Neural cell (in vitro differentiated cells): ENCODE measurements at regions not wholly inside any gene's neighbourhood (a gene's known extent, or its start where the extent isn't known, plus 50 kb on each side); places are given as distances from the start of the nearest gene placed in this dataset.

Experiments
- H2AFZ ChIP-seq: fragments of 200-600, 300-800 bp; sonication (generic), shearing (Covaris generic); 2 replicates; pipeline ENCODE4 v1.6.0; 2014; ENCODE audit warnings: low read depth, mild to moderate bottlenecking, antibody characterized with exemption, low read length, moderate library complexity
- H3F3A ChIP-seq: fragments of 200-600 bp; shearing (Covaris generic); 2 replicates; pipeline ENCODE4 v1.6.1; 2016; ENCODE audit warnings: mild to moderate bottlenecking, moderate library complexity, mixed read lengths, antibody characterized with exemption, low read length; ENCODE audit not compliant: insufficient read depth, poor library complexity, severe bottlenecking
- H3K27ac ChIP-seq: fragments of 200-600, 300-800 bp; sonication (generic), shearing (Covaris generic); 2 replicates; pipeline ENCODE4 v1.5.1; 2014; ENCODE audit warnings: mild to moderate bottlenecking, low read length, moderate library complexity
- H3K27me3 ChIP-seq: fragments of 300-800, 200-600 bp; sonication (generic), shearing (Covaris generic); 2 replicates; pipeline ENCODE4 v1.6.0; 2014; ENCODE audit warnings: mild to moderate bottlenecking, low read depth, low read length, moderate library complexity; ENCODE audit not compliant: insufficient read depth
- H3K36me3 ChIP-seq: fragments of 300-800, 200-600 bp; sonication (generic), shearing (Covaris generic); 2 replicates; pipeline ENCODE4 v1.5.1; 2014; ENCODE audit warnings: mild to moderate bottlenecking, antibody characterized with exemption, low read length, moderate library complexity; ENCODE audit not compliant: insufficient read depth
- H3K4me2 ChIP-seq: fragments of 300-800, 200-600 bp; sonication (generic), shearing (Covaris generic); 2 replicates; pipeline ENCODE4 v1.6.0; 2014; ENCODE audit warnings: mild to moderate bottlenecking, low read length
- H3K4me3 ChIP-seq: fragments of 300-800, 200-600 bp; sonication (generic), shearing (Covaris generic); 2 replicates; pipeline ENCODE4 v1.5.1; 2014; ENCODE audit warnings: mild to moderate bottlenecking, low read length, moderate library complexity
- H3K79me2 ChIP-seq: fragments of 200-600 bp; shearing (Covaris generic); replicated peaks from 2 replicates; pipeline ENCODE4 v1.6.0; 2014; ENCODE audit warnings: mild to moderate bottlenecking, low read length, moderate library complexity; ENCODE audit not compliant: insufficient read depth
- H3K9ac ChIP-seq: fragments of 300-800, 200-600 bp; sonication (generic), shearing (Covaris generic); 2 replicates; pipeline ENCODE4 v1.6.1; 2016; ENCODE audit warnings: mild to moderate bottlenecking, low read length, mixed read lengths
- H3K9me2 ChIP-seq: fragments of 200-600 bp; shearing (Covaris generic); 2 replicates; pipeline ENCODE4 v1.6.1; 2016; ENCODE audit warnings: mild to moderate bottlenecking, low read length, mixed read lengths; ENCODE audit not compliant: insufficient read depth
- H3K9me3 ChIP-seq: fragments of 200-600, 300-800 bp; sonication (generic), shearing (Covaris generic); 2 replicates; pipeline ENCODE4 v1.6.1; 2016; ENCODE audit warnings: mild to moderate bottlenecking, mixed run types, low read length, moderate library complexity, mixed read lengths
- H4K20me1 ChIP-seq: fragments of 200-600 bp; shearing (Covaris generic); 2 replicates; pipeline ENCODE4 v1.6.1; 2016; ENCODE audit warnings: mild to moderate bottlenecking, mixed run types; ENCODE audit not compliant: insufficient read depth
- EP300 ChIP-seq: fragments of 450-650 bp; conservative IDR thresholded peaks from 2 replicates; pipeline ENCODE4 v1.6.1; 2014; ENCODE audit warnings: antibody characterized with exemption, mild to moderate bottlenecking, moderate library complexity; ENCODE audit not compliant: poor library complexity, severe bottlenecking
- EZH2 ChIP-seq: fragments of 200-600, 300-800 bp; shearing (Covaris generic), sonication (generic); IDR thresholded peaks from 2 replicates; pipeline ENCODE4 v1.6.1; 2014; ENCODE audit warnings: antibody characterized with exemption, low read length, borderline replicate concordance, mild to moderate bottlenecking; ENCODE audit not compliant: insufficient read depth, poor library complexity, severe bottlenecking
- MXI1 ChIP-seq: fragments of 450-650 bp; conservative IDR thresholded peaks from 2 replicates; pipeline ENCODE4 v1.6.1; 2014; ENCODE audit warnings: antibody characterized with exemption, mild to moderate bottlenecking; ENCODE audit not compliant: poor library complexity, severe bottlenecking
- POLR2AphosphoS5 ChIP-seq: IDR thresholded peaks from 2 replicates; pipeline ENCODE4 v1.6.1; 2012
- RAD21 ChIP-seq: fragments of 450-650 bp; conservative IDR thresholded peaks from 2 replicates; pipeline ENCODE4 v1.6.1; 2014; ENCODE audit warnings: antibody characterized with exemption, mild to moderate bottlenecking, moderate library complexity
- SMC3 ChIP-seq: fragments of 450-650 bp; conservative IDR thresholded peaks from 2 replicates; pipeline ENCODE4 v1.6.1; 2014; ENCODE audit warnings: antibody characterized with exemption, mild to moderate bottlenecking, moderate library complexity; ENCODE audit not compliant: poor library complexity
- TAF1 ChIP-seq: IDR thresholded peaks from 2 replicates; pipeline ENCODE4 v1.6.1; 2012; ENCODE audit warnings: low read depth
- TF ChIP-seq, protein P1 (sequence below): IDR thresholded peaks from 2 replicates; pipeline ENCODE4 v1.6.1; 2012; ENCODE audit warnings: borderline replicate concordance
- TF ChIP-seq, protein P2 (sequence below): fragments of 450-650 bp; IDR thresholded peaks from 2 replicates; pipeline ENCODE4 v1.5.1; 2014; ENCODE audit warnings: antibody characterized with exemption, mild to moderate bottlenecking, moderate library complexity; ENCODE audit not compliant: poor library complexity, severe bottlenecking

GRCh38 chr9:99690573-99690972 lies 131.1 kb upstream of the NR4A3 start:
- Histone ChIP-seq H3K9me3 (no peaks in the 10 kb centered on the region), H3K27me3 (no peaks in the 10 kb centered on the region), H3K9ac (no peak overlapping the region)

GRCh38 chr9:99693888-99694287 lies 127.8 kb upstream of the NR4A3 start:
- Histone ChIP-seq H3K27me3 (no peaks in the 10 kb centered on the region), H3K4me2 (no peak overlapping the region), H3K79me2 (no peaks in the 10 kb centered on the region), H3K36me3 (no peaks in the 10 kb centered on the region), H2AFZ (no peak overlapping the region), H3K9me3 (peaks cover 4% of the 10 kb centered on the region), H3K4me3 (no peak overlapping the region), H3K9me2 (no peaks in the 10 kb centered on the region), H4K20me1 (no peaks in the 10 kb centered on the region), H3K27ac (no peak overlapping the region), H3F3A (no peaks in the 10 kb centered on the region), H3K9ac (no peak overlapping the region)
- TF ChIP-seq MXI1 (no peak), TAF1 (no peak), SMC3 (no peak), EZH2 (no peak), EP300 (no peak), RAD21 (no peak), POLR2AphosphoS5 (no peak)
- TF ChIP-seq, protein P1, sequence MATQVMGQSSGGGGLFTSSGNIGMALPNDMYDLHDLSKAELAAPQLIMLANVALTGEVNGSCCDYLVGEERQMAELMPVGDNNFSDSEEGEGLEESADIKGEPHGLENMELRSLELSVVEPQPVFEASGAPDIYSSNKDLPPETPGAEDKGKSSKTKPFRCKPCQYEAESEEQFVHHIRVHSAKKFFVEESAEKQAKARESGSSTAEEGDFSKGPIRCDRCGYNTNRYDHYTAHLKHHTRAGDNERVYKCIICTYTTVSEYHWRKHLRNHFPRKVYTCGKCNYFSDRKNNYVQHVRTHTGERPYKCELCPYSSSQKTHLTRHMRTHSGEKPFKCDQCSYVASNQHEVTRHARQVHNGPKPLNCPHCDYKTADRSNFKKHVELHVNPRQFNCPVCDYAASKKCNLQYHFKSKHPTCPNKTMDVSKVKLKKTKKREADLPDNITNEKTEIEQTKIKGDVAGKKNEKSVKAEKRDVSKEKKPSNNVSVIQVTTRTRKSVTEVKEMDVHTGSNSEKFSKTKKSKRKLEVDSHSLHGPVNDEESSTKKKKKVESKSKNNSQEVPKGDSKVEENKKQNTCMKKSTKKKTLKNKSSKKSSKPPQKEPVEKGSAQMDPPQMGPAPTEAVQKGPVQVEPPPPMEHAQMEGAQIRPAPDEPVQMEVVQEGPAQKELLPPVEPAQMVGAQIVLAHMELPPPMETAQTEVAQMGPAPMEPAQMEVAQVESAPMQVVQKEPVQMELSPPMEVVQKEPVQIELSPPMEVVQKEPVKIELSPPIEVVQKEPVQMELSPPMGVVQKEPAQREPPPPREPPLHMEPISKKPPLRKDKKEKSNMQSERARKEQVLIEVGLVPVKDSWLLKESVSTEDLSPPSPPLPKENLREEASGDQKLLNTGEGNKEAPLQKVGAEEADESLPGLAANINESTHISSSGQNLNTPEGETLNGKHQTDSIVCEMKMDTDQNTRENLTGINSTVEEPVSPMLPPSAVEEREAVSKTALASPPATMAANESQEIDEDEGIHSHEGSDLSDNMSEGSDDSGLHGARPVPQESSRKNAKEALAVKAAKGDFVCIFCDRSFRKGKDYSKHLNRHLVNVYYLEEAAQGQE = no peak
- TF ChIP-seq, protein P2, sequence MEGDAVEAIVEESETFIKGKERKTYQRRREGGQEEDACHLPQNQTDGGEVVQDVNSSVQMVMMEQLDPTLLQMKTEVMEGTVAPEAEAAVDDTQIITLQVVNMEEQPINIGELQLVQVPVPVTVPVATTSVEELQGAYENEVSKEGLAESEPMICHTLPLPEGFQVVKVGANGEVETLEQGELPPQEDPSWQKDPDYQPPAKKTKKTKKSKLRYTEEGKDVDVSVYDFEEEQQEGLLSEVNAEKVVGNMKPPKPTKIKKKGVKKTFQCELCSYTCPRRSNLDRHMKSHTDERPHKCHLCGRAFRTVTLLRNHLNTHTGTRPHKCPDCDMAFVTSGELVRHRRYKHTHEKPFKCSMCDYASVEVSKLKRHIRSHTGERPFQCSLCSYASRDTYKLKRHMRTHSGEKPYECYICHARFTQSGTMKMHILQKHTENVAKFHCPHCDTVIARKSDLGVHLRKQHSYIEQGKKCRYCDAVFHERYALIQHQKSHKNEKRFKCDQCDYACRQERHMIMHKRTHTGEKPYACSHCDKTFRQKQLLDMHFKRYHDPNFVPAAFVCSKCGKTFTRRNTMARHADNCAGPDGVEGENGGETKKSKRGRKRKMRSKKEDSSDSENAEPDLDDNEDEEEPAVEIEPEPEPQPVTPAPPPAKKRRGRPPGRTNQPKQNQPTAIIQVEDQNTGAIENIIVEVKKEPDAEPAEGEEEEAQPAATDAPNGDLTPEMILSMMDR = no peak

More at GRCh38 chr9:99690573-99690972, 131.1 kb upstream of the NR4A3 start:
- Histone ChIP-seq H4K20me1 (no peaks in the 10 kb centered on the region), H3K4me2 (no peak overlapping the region), H3K27ac (no peak overlapping the region), H3K36me3 (no peaks in the 10 kb centered on the region), H3K9me2 (no peaks in the 10 kb centered on the region), H3K4me3 (no peak overlapping the region), H2AFZ (no peak overlapping the region), H3K79me2 (no peaks in the 10 kb centered on the region), H3F3A (no peaks in the 10 kb centered on the region)
- TF ChIP-seq EZH2 (no peak), POLR2AphosphoS5 (no peak), EP300 (no peak), SMC3 (no peak), RAD21 (no peak)
- TF ChIP-seq, protein P1 = no peak
- TF ChIP-seq, protein P2 = no peak
